Fibroblast of peridontal ligament (primary cell): ENCODE measurements at regions not wholly inside any gene's neighbourhood (a gene's known extent, or its start where the extent isn't known, plus 50 kb on each side); places are given as distances from the start of the nearest gene placed in this dataset.

Experiments used
- DNase-seq: peaks from one replicate; pipeline ENCODE4 v3.0.0-alpha.2; 2010; ENCODE audit errors: extremely low read depth

DNA sequence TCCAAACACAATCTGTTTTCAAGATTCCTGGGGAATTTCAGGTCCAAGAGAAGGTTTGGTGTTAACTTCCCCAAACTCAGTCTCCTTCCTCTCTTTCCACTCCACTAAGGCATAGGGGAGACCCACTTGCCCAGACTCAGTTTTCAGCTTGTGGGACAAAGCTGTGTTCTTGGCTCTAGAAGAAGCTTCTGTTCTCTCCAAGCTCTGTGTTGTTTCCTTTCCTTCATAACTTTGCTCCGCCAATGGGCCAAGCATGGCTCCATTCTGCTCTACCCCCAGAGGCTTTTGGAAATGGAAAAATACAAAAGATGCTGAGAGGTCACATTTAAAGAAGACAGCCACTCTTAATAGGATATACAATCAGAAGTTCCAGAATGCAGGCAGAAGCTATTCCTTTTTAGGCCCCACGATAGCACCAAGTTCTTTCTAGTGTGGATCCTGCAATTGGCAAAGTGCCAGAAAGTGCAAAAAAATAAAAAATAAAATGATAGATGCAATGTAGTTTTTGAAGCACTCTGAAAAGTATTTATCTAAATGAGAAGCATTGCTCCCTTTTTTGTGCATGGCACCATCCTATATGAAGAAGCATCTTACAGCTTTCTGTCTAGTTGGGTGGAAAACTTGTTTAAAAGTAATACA lies 510.1 kb downstream of the TXNL1 start:
- DNase-seq: no peak

GRCh38 chr18:56127322-56128099 lies 510.9 kb downstream of the TXNL1 start:
- peak; percentile 72 for DNase-seq

GRCh38 chr18:56124186-56124585 lies 514.2 kb downstream of the TXNL1 start:
- peak; percentile 70 for DNase-seq

- DNase-seq: no peak
These were observed 516.7 kb downstream of the TXNL1 start for GRCh38 chr18:56121669-56122068.

GRCh38 chr18:56120782-56121181 lies 517.6 kb downstream of the TXNL1 start:
- DNase-seq: no peak

DNA sequence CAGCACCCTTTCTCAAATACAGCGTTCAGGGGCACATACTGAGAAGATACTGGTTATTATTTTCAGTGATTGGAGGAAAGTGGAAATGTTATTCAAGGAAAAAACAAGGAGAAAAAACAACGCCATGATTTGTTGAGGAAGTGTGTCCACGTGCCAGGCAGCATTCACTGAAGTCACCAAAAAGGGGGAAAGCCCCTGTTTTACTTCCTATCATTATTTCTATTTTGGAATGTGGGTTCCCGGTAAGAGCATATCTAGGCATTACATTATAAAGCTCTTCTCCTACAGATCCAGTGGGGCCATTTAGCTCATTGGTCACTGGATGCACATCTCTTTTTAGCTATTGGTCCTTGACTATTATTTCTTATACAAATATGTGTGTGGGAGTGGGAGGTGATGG lies 518.7 kb downstream of the TXNL1 start:
- DNase-seq: no peak

- no peak for DNase-seq
These were observed 520.0 kb downstream of the TXNL1 start for GRCh38 chr18:56118422-56118821.

- no peak for DNase-seq
These were observed 523.0 kb downstream of the TXNL1 start for GRCh38 chr18:56115071-56116015.

- DNase-seq: no peak
These were observed 525.0 kb upstream of the TCF4 start for GRCh38 chr18:56112984-56113383.

- peak; percentile 35 for DNase-seq
These were observed 524.2 kb upstream of the TCF4 start for GRCh38 chr18:56112013-56112749.

- no peak for DNase-seq
These were observed 521.8 kb upstream of the TCF4 start for GRCh38 chr18:56109757-56110156.

GRCh38 chr18:56108478-56109367 lies 520.7 kb upstream of the TCF4 start:
- peak; percentile 34 for DNase-seq

DNA sequence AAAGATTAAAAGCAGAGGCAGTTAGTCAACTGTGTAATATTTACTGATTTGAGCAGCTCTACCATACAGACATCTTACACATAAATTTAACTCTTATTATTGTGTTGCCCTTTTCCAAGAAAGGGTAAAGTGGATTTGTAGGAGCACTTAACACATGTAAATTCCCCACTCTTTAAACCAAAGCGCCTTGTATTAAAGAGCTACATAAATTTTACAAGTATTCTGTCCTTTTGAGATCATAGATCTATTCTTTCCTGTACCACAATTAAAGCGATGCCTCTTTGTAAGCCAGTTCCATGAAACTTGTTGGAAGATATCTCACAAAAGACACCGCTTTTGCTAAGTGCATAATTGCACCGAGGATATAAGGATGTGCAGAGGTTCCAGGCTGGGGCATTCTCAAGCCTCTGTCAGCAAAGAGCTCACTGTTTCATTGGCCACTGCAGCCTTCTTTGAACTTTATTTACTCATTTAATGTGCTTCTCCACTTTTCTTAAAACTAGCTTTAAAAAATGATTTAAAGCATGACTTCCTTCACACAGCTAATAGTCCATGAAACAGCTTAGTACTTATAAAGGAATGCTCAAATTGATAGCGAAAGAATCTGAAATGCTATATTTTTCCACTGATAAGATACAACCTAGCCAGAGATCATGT lies 520.0 kb upstream of the TCF4 start:
- no peak for DNase-seq

- no peak for DNase-seq
These were observed 512.2 kb upstream of the TCF4 start for GRCh38 chr18:56100090-56100722.

GRCh38 chr18:56097621-56098020 lies 509.6 kb upstream of the TCF4 start:
- DNase-seq: no peak

- DNase-seq: no peak
These were observed 508.9 kb upstream of the TCF4 start for GRCh38 chr18:56096861-56097260.

- no peak for DNase-seq
These were observed 501.7 kb upstream of the TCF4 start for GRCh38 chr18:56089612-56090258.

- no peak for DNase-seq
These were observed 498.8 kb upstream of the TCF4 start for GRCh38 chr18:56086786-56087185.

DNA sequence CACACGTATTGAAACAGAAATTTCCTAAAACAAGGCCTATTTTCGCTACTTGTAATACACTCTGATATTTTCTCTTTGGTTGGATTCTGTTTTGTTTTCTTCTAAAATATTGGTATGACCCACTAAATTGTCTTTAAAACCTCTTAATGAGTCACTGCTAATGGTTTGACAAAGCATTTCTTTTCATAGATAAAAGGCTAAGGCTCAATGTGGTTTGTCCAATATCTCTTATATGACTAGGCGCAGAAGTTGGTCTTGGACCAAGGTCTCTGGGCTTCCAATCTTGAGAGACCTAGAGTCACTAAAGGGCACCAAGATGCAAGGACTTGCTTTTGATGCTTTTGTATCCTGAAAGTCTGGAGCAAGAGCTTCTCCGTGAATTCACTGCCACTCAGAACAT lies 498.2 kb upstream of the TCF4 start:
- DNase-seq: no peak
